Activated CD4-positive, alpha-beta T cell treated with anti-CD3 and anti-CD28 coated beads, Interleukin-10, Interleukin-2, amounts not matched to agents 100 ng/mL and 50 ng/mL, durations not matched to agents 16 hours and 8 hours (primary cell): ENCODE measurements at regions not wholly inside any gene's neighbourhood (a gene's known extent, or its start where the extent isn't known, plus 50 kb on each side); places are given as distances from the start of the nearest gene placed in this dataset.

Experiments
- DNase-seq: peaks from one replicate; pipeline ENCODE4 v3.0.0-alpha.2; 2020

- no peak for DNase-seq
These were observed 433.7 kb upstream of the MANEA start for GRCh38 chr6:95143408-95144180.

- no peak for DNase-seq
These were observed 431.9 kb upstream of the MANEA start for GRCh38 chr6:95145457-95145856.

- DNase-seq, result no peak
These were observed 417.8 kb upstream of the MANEA start for GRCh38 chr6:95159557-95159956.

GRCh38 chr6:95169775-95170174 is 407.6 kb upstream of the MANEA start:
- no peak for DNase-seq

- DNase-seq, result no peak
These were observed 401.2 kb upstream of the MANEA start for GRCh38 chr6:95175927-95176675.

GRCh38 chr6:95185874-95186273 is 391.5 kb upstream of the MANEA start:
- no peak for DNase-seq

- DNase-seq, result no peak
These were observed 390.6 kb upstream of the MANEA start for GRCh38 chr6:95186710-95187109.

GRCh38 chr6:95197590-95197989 is 379.7 kb upstream of the MANEA start:
- no peak for DNase-seq

- peak; percentile 26 for DNase-seq
These were observed 374.1 kb upstream of the MANEA start for GRCh38 chr6:95203153-95203754.

- DNase-seq, result no peak
These were observed 373.2 kb upstream of the MANEA start for GRCh38 chr6:95204178-95204577.

- no peak for DNase-seq
These were observed 368.7 kb upstream of the MANEA start for GRCh38 chr6:95208621-95209020.

- no peak for DNase-seq
These were observed 368.3 kb upstream of the MANEA start for GRCh38 chr6:95209074-95209473.

GRCh38 chr6:95216555-95216954 is 360.8 kb upstream of the MANEA start:
- no peak for DNase-seq

GRCh38 chr6:95227351-95227750 is 350.0 kb upstream of the MANEA start:
- no peak for DNase-seq

GRCh38 chr6:95228636-95229035 is 348.7 kb upstream of the MANEA start:
- no peak for DNase-seq

GRCh38 chr6:95230071-95230740 is 347.1 kb upstream of the MANEA start:
- DNase-seq, result no peak

GRCh38 chr6:95231416-95231815 is 345.9 kb upstream of the MANEA start:
- no peak for DNase-seq

GRCh38 chr6:95232446-95232845 is 344.9 kb upstream of the MANEA start:
- no peak for DNase-seq

GRCh38 chr6:95233879-95234278 is 343.5 kb upstream of the MANEA start:
- no peak for DNase-seq

GRCh38 chr6:95240514-95240913 is 336.8 kb upstream of the MANEA start:
- no peak for DNase-seq

- DNase-seq, result no peak
These were observed 334.8 kb upstream of the MANEA start for GRCh38 chr6:95242560-95242959.

- DNase-seq, result no peak
These were observed 334.3 kb upstream of the MANEA start for GRCh38 chr6:95243053-95243452.

- DNase-seq, result no peak
These were observed 332.6 kb upstream of the MANEA start for GRCh38 chr6:95244751-95245150.
